ENCODE measurements at regions not wholly inside any gene's neighbourhood (a gene's known extent, or its start where the extent isn't known, plus 50 kb on each side); places are given as distances from the start of the nearest gene placed in this dataset.

DNA sequence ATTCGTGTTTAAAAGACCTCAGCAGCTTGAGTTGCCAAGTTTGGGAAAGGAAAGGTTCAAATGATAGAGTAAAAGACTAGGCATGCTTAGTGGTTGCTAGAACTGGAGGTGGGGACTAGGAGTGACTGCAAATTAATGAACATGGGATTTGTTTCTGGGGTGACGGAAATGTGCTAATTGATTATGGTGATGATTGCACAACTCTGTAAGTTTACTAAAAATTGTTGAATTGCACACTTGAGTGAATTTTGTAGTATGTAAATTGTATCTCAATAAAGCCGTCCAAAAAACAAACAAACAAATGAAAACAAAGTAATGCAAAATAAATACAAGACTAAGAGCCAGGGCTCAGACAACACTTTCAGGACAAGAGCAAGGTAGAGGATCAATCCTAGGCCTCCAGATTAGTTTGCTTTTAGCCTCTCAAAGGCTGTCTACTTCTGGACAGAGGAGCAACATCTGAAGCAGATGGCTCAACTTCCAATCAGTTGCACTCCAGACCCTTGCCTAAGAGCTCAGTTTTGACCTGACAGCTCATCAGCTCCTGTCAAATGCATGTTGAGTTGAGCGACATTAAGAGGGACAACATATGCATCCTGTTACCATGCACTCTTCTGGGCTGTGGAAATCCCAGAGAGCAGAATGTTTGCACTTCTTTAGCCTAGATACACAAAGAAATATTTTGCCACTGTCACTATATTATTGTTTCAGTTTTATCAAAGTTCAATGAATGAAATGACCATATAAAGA lies 111.2 kb upstream of the ASIC2 start:
- DNase-seq = no peak

DNA sequence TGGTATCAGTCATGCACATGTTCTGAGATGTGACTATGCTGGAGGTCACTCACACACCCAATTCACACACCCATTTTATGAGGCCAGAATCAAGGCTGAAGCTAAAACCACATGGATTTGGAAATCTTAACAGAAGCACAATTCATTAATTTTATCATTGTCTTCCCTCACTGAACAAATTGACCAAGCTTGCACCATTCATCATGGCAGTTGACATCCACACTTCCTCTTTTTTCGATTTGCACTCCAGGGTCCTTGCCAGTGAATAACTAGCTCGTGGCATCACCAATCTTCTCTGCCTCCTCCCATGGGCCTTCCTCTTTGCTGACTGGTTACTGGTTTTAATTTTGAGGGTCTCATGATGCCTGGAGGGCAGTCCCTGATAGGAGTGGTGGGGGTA lies 123.0 kb upstream of the ASIC2 start:
- DNase-seq = no peak

DNA sequence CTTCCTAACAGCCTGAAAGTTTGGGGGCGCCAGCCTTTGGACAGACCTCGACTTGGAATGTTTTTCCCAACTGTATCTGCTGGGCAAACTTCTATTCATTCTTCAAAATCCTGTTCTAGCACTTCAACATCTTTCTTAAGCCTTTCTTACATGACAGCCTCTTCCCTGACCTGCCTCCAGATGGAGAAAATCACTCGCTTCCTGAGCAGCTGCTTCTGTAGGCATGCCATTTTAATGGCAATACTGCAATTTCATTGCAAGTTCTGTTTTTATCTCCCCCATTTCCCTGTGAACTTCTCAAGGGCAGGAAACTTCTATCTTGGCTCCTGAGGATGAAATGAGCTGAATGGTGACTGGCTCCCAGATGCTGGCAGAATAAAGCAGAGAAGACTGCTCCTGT lies 128.8 kb upstream of the ASIC2 start:
- no peak for DNase-seq

DNA sequence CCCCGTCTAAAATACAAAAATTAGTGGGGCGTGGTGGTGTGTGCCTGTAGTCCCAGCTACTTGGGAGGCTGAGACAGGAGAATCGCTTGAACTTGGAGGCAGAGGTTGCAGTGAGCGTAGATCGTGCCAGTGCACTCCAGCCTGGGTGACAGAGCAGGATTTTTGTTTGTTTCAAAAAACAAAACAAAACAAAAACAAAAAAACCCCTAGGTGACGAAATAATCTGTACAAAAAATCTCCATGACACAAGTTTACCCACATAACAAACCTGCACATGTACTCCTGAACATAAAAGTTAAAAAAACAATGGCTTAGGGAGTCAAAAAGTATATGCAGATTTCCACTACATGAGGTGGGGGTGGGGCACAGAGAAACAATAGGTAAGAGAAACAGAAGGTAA lies 140.5 kb upstream of the ASIC2 start:
- DNase-seq = no peak

DNA sequence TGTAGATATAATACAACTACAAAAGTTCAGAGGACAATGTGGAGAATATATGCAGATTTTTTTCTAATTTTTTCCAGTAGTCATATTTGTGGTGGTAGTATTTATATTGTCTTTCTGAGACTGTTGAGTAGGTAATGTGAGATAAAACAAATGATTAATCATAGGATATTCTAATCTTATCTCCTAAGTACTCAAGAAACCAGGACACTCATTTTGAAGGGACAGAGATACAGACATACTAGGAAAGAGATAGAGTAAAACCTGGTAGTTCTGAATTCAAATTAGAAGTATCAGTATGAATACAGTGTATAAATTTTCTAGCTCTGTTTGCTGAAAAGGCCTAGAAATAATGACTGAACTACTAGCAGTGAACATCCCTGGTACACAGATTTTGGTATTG lies 141.7 kb upstream of the ASIC2 start:
- DNase-seq = no peak

DNA sequence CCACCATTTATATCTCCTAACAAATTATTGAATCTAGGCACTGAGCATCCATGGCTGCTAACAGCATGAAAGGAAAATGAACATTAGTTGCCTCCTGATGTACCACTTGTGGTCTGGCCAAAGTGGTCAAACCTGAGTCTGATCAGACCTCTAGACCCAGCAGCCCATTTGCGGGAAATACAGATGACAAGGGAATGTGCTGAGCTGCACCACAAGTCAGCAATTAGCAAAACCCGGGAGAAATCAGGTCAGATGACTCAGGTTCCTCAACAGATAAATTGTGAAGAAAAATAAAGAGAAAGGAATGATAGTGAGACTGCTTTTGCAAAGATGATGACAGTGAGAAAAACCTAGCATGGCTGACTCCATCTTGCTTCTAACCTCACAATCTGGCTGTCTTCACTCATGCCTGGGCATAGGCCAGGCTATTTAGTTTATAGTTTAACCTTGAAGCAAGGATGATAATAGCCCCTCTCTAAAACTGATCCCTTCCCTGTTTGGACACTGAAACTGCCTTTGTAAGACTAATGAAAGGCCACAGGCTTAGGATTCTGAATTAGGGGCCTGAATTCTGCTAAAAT lies 142.7 kb upstream of the ASIC2 start:
- DNase-seq = no peak

DNA sequence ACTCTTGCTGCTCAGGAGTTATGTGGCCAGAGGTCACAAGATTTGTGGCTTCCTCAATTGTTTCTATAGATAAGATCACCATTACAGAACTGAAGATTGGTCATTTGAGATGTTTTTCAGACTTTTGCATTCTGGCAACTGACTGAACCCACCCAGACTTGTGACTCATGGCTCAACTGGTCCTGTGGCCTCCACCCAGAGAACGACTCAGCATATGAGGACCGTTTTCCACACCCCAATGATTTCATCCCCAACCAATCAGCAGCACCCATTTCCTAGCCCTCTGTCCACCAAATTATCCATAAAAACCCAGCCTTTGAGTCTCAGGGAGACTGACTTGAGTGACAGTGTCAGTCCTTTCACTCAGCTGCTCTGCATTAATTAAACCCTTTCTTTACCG lies 143.2 kb upstream of the ASIC2 start:
- no peak for DNase-seq

DNA sequence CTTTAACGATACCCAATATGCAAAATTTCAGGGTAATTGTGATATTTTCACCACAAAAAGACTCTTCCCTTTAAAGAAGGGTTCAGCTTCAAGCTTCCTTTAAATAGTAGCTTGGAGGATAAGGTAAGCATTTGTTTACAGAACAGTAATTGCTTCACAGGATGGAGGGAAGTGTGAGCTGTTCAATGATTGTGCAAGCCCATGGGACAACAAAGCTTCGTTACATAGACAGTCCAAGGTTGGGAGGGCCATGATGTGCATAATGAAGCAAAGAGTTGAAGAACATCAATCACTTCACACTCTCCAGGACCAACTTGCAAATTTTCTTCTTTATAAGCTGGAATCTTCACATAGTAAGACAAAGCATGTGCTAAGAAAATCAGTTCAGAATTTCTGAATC lies 145.0 kb upstream of the ASIC2 start:
- DNase-seq = no peak

DNA sequence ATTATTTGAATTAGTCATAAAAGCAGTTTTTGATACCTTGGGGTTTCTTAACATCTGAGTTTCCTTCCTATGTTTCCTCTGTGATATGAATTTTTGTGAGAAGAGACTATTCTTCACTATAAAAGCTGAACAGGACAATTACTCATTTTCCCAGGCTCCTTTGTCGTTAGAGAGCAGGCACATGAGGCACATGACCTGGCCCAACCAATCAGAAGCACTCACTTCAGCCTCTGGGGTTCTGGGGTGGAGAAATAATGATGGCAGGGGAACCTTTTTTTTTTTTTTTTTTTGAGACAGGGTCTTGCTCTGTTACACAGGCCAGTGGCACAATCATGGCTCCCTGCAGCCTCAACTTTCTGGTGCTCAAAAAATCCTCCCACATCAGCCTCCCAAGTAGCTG lies 145.5 kb upstream of the ASIC2 start:
- DNase-seq = no peak

DNA sequence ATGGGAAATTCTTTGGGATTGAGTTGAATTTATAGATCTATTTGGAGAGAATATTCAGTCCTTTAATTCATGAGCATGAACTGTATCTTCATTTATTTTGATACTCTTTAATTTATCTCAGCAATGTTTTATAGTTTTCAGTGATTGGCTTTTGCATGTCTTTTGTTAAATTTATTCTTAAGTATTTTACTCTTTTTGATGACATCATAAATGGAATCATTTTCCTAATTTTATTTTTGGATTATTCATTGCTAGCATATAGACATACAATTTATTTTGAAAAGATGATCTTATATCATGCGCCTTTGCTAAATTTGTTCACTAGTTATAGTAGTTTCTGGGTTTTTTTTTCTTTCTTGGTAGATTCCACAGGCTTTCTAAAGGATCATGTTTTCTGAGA lies 149.2 kb upstream of the ASIC2 start:
- no peak for DNase-seq

DNA sequence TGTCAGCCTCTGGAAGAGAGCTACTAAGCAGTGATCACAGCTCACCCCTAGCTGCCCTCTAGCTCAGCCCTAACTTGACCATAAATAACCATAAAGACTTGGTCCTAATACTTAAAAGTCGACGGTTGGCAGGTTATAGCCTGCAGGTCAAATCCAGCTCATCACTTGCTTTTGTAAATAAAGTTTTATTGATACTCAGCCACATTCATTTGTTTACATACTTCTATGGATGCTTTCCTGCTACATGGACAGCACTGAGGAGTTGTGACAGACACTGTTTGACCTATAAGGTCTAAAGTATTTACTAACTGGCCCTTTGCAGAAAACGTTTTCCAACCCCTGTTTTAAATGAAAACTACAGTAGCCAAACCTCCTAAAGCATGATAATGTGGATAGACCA lies 151.6 kb upstream of the ASIC2 start:
- no peak for DNase-seq

DNA sequence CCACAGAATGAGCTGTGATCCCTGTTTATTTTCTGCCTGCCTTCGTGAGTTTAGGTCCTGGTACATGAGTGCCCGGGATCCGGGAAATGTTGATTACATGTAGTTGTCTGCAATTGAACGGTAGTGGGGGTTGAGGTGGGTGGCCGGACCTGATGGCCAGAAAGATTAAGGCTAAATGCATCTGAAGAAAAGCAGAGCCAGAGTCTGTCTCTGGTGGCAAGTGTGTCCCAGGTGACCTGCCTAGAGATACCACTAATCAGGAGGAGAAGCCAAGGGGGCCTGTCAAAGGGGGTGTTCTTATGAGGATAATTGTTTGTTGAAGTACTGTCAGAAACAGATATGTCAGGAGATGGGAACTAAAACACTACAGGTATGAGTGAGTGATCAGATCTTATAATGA lies 154.0 kb upstream of the ASIC2 start:
- DNase-seq = no peak

DNA sequence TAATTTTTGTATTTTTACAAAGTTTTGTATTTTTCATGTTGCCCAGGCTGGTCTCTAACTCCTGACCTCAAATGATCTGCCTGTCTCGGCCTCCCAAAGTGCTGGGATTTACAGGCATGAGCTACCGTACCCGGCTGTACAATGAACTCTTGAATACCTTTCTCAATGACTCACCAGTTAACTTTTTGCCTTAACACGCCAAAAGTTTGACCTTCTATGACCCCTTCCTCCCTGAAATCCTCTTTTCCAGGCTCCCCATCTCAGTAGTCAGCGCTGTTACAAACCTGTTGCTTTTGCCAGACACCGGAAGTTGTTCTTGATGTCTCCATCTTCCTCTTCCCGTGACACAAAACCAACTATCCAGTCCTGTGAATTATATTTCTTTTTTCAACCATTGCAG lies 158.1 kb upstream of the ASIC2 start:
- DNase-seq = no peak

DNA sequence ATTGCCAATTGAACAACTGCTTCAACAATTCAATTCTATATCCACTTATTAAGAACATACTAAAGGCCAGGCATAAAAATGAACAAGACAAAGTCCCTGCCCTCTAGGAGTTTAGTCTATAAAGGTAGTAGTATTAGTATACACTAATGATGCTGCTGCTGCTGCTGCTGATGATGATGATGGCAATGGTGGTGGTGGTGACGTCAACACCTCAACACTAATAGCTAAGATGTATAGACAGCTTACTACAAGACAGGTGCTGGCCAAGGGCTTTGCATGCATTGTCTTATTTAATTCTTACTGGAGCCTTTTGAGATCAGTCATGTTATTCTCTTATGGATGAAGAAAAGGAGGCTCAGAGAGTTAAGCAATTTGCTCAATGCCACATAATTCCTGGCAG lies 164.4 kb upstream of the ASIC2 start:
- no peak for DNase-seq

DNA sequence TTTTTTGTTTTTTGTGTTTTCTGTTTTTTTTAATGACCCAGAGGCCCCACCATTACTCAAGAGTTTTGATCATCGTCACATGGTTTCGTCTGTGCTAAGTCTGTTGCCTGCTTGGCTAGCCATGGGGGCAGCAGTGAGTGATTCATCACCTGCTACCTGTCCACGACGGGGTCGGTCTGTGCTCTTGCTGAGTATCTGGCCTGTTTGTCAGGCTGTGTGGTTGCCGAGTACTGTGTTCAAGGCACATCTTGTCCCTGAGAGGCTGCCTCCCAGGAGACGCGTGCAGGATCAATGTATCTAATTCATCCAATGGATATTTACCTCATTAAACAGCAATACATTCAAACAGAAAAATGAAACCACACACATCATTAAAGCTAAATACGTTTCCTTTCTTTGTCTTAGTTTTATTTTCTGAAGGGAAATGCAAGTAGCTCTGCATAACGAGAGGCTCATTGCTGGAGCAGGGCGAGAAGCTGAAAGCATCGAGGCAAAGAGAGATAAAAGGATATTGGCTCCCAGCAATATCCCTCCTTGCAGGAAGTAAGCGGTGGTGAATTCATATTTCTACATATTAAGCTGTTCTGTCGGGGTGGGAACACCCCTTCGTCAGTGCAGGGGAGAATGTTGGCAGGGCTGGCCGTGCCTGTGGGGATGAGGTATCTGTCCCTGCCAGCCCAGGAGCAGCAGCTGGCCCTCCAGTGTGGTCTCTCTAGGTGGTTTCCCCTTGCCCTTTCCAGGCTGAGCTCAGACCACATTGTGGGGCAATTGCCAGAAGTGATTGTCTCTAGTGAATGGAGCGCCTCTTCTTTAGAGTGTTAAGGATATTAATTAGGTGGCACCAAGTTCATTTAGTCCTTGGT lies 166.2 kb upstream of the ASIC2 start:
- no peak for DNase-seq

DNA sequence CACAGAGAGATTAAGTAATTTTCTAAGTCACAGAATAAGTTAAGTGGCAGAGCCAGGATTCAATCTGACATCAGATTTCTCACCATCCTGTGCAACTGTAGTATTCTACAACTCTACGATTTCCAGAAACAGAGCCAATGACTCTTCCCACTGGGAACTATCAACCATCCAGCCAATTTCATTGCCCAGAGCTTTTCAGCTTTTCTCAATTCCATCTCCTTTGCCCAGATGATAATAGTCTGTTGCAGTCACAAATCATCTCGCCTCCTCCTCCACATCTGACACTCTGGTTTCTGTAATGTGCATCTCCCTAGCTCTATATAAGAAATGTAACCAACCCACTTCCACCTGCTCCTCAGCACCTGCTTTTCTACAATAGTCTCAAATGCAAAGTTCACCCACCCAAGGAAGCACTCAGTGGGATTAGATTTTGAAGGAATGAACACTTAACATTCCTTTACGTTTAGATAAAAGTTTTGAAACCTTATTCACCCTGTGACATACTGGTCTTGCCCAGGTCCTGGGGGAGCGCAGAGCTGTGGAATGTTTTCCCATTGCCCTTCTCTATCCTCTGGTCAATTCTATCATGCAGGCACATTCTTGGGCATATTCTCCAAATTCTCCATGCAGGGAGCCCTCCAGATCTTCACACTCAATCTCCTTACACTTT lies 167.8 kb upstream of the ASIC2 start:
- DNase-seq = no peak

DNA sequence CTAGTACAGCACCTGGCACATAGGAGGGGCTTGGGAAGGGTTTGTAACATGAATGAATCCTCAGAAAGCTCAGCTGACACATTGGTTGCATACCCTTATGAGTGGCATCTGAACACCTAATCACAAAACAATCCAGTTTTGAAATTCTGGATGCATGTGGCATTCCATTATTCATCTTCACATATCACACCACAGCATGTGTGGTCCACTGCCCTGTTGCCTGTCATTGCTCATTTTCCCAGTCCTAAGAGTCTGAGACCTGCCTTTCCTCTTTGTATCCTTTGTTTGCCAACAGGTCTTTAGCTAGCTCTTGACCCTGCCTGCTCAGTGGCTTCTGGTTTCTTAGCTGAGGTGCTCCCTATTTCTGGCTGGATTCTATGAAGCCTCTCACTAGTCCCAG lies 170.8 kb upstream of the ASIC2 start:
- no peak for DNase-seq

DNA sequence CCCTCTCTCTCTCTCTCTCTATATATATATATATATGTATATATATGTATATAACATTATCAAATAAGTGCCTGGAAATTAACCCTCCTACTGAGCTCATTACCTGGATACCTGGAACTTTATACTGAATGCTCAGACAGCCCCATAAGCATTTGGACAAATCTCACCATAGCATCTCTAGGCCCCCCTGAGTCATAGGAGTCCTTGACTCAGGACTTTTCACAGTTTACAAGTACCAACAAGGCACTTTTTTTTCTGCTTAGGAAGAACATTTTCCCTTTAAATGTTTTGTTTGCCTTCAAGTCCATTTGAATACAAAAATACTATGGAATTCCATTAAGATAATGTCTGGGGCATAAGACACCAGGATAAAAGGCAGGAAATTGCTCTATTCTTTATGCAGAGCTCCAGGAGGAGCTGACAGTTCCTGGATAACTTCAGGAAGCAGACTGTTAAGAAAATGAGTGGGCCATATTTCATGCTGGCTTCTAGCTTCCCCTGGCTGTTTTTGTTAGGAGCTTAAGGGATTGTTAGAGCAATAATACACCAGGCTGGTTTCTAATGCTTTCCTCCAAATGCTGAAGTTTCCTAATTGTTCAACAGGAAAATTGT lies 171.7 kb upstream of the ASIC2 start:
- DNase-seq = no peak

DNA sequence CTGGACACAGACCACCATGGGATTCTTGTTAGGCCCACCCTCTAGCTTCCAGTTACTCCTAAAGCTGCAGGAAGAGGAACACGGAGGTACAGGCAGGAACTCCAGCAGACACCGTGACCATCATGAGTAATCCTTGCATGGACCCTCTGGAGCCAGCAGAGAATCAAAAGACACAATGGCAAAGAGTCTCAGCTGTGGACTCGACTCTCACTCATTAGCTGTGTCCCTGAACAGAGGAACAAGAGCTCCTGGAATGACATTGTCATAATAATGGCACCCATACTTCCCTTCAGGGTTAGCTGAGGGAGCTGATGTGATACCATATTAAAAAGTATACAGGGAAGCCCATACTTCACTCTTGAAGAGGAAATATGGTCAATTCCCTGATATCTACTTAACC lies 176.3 kb upstream of the ASIC2 start:
- DNase-seq = no peak

DNA sequence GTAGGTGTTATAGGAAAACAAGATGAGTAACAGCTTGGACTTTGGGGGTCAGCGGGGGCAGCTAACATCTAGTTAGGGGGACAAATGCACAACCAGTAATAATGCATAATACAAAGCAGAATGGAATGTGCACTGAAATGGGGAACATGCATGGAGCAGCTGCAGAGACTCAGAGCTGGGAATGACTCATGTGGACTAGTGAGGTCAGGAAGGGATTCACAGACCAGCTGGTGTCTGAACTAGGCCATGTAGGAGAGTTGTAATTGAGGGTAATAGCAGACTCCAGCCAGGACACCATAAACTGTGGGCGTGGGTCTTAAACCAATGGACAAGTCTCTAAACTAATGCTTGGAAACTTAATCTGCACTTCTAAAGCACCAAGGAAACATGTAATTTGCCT lies 176.8 kb upstream of the ASIC2 start:
- DNase-seq = no peak

DNA sequence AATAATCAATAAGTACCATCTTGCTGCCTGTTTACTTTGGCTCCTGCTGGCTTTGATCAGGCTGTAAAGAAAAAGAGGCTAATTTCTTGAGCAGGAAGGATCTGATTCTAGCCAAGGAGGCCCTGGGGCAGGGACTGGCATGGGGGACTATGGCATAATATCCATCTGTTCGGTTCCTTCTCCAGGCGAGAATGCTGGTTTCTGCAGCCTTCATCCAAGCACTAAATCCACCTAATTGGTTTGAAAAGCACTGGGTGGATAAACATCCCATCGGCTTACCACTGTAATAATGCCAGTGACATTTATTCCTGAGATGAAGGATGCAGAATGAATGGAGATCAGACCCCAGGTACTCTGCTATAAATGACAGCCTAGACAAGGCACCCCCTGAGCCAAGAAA lies 180.0 kb upstream of the ASIC2 start:
- no peak for DNase-seq

DNA sequence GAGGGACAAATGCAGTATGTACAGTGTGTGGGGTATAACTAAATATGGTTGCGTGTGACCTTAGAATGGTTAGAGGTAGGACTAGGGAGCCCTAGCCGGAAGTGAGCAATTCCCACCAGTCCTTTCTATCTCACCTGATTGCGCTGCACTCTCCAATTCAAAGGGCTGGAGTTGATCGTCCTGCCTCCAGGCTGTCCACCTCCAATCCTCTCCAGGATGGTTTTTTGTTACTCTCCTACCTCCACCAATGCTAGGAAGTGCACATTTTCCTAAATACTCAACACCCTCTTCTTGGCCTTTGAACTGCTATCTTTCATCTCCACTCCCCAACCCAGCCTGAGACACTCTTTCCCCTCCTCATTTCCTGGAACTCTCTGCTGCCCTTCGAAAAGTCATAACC lies 181.7 kb upstream of the ASIC2 start:
- no peak for DNase-seq

DNA sequence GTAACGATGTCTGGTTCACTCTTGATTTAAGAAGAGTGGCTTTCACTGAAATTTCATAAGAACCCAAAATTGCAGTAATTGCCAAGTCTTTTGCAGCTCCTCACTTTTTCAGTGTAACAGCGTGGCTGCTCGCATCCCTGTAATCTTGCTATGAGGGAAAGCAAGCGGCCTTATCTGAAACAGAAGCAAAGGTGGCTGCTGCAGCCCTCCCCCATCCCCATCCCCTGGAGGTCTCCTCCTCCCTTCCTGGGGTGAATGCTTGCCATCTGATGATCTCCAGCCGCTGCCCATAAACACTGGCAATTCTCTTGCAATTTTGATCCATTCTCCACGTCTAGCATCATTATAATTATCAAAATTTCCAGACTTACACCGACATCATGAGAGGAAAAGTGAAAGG lies 182.5 kb upstream of the ASIC2 start:
- DNase-seq = no peak

Measured in CD4-positive, alpha-beta T cell treated with Interleukin-6 for 4 hours (primary cell).